ENCODE measurements at regions not wholly inside any gene's neighbourhood (a gene's known extent, or its start where the extent isn't known, plus 50 kb on each side); places are given as distances from the start of the nearest gene placed in this dataset.
"Not testable (repeated sequence)": the region's sequence is repeated elsewhere in the genome, so short reads cannot be mapped to it uniquely, and the experiment has no call there.

GRCh38 chr4:32658019-32658418 is 1937.8 kb downstream of the PCDH7 start:
- DNase-seq: no peak
- H3K27me3 Mint-ChIP-seq: no peaks in the 10 kb centered on the region
- no peak overlapping the region for H3K27ac Mint-ChIP-seq
- no peaks in the 10 kb centered on the region for H3K4me1 Mint-ChIP-seq
- no peak for ATAC-seq
- H3K36me3 Mint-ChIP-seq: no peaks in the 10 kb centered on the region
- CTCF ChIA-PET: no interaction called here
- H3K9me3 Mint-ChIP-seq (ENCODE audit: low read depth): peaks cover 16% of the 10 kb centered on the region
- no peak overlapping the region for H3K4me3 Mint-ChIP-seq

GRCh38 chr4:32661229-32661628 is 1941.1 kb downstream of the PCDH7 start:
- Mint-ChIP-seq H3K4me3 (no peak overlapping the region), H3K27ac (no peak overlapping the region), H3K36me3 (no peaks in the 10 kb centered on the region), H3K9me3 (ENCODE audit: low read depth) (peaks cover 16% of the 10 kb centered on the region), H3K4me1 (no peaks in the 10 kb centered on the region), H3K27me3 (no peaks in the 10 kb centered on the region)
- DNase-seq (no peak), ATAC-seq (no peak)
- CTCF ChIA-PET: no interaction called here

GRCh38 chr4:32662803-32663202 is 1942.6 kb downstream of the PCDH7 start:
- H3K36me3 Mint-ChIP-seq: no peaks in the 10 kb centered on the region
- no peak overlapping the region for H3K4me3 Mint-ChIP-seq
- DNase-seq (no peak), ATAC-seq (no peak)
- no peak overlapping the region for H3K27ac Mint-ChIP-seq
- H3K27me3 Mint-ChIP-seq: no peaks in the 10 kb centered on the region
- H3K9me3 Mint-ChIP-seq (ENCODE audit: low read depth): peaks cover 8% of the 10 kb centered on the region
- H3K4me1 Mint-ChIP-seq: no peaks in the 10 kb centered on the region
- CTCF ChIA-PET: no interaction called here

- no peaks in the 10 kb centered on the region for H3K27me3 Mint-ChIP-seq
- H3K36me3 Mint-ChIP-seq: no peaks in the 10 kb centered on the region
- DNase-seq (no peak), ATAC-seq (no peak)
- no peak overlapping the region for H3K4me3 Mint-ChIP-seq
- CTCF ChIA-PET: no interaction called here
- peaks cover 5% of the 10 kb centered on the region for H3K9me3 Mint-ChIP-seq (ENCODE audit: low read depth)
- no peak overlapping the region for H3K27ac Mint-ChIP-seq
- H3K4me1 Mint-ChIP-seq: no peaks in the 10 kb centered on the region
Observed at GRCh38 chr4:32672359-32672758, 1952.2 kb downstream of the PCDH7 start.

- peaks cover 13% of the 10 kb centered on the region for H3K9me3 Mint-ChIP-seq (ENCODE audit: low read depth)
- H3K36me3 Mint-ChIP-seq: peaks cover 1% of the 10 kb centered on the region
- ATAC-seq (no peak), DNase-seq (no peak)
- CTCF ChIA-PET: no interaction called here
- no peaks in the 10 kb centered on the region for H3K4me1 Mint-ChIP-seq
- H3K27ac Mint-ChIP-seq: no peak overlapping the region
- H3K4me3 Mint-ChIP-seq: no peak overlapping the region
- no peaks in the 10 kb centered on the region for H3K27me3 Mint-ChIP-seq
Observed at GRCh38 chr4:32680946-32681345, 1960.8 kb downstream of the PCDH7 start.

- no peaks in the 10 kb centered on the region for H3K4me1 Mint-ChIP-seq
Observed at GRCh38 chr4:32684160-32684559, 1964.0 kb downstream of the PCDH7 start.

GRCh38 chr4:32686123-32686522 is 1966.0 kb downstream of the PCDH7 start:
- Mint-ChIP-seq H3K27ac (no peak overlapping the region), H3K36me3 (peaks cover 1% of the 10 kb centered on the region), H3K4me3 (no peak overlapping the region), H3K27me3 (no peaks in the 10 kb centered on the region), H3K4me1 (no peaks in the 10 kb centered on the region), H3K9me3 (ENCODE audit: low read depth) (peaks cover 5% of the 10 kb centered on the region)
- DNase-seq: no peak
- no peak for ATAC-seq
- CTCF ChIA-PET: no interaction called here

More at GRCh38 chr4:32684160-32684559, 1964.0 kb downstream of the PCDH7 start:
- Mint-ChIP-seq H3K9me3 (ENCODE audit: low read depth) (peaks cover 10% of the 10 kb centered on the region), H3K36me3 (peaks cover 1% of the 10 kb centered on the region), H3K4me3 (no peak overlapping the region), H3K27me3 (no peaks in the 10 kb centered on the region), H3K27ac (no peak overlapping the region)
- ATAC-seq: no peak
- DNase-seq: no peak
- CTCF ChIA-PET: interaction anchor here (0.6 kb wide), 1 partner anchor 1576 kb away, joined by 4 read pairs; no protein-coding TSS in a partner anchor

GRCh38 chr4:32689518-32689917 is 1969.3 kb downstream of the PCDH7 start:
- Mint-ChIP-seq H3K36me3 (no peaks in the 10 kb centered on the region), H3K27ac (no peak overlapping the region), H3K4me3 (no peak overlapping the region), H3K27me3 (no peaks in the 10 kb centered on the region), H3K9me3 (ENCODE audit: low read depth) (peaks cover 11% of the 10 kb centered on the region), H3K4me1 (no peaks in the 10 kb centered on the region)
- no peak for ATAC-seq
- DNase-seq: no peak
- CTCF ChIA-PET: no interaction called here

GRCh38 chr4:32697281-32697814 is 1977.2 kb downstream of the PCDH7 start:
- no peak overlapping the region for H3K27ac Mint-ChIP-seq
- no peaks in the 10 kb centered on the region for H3K27me3 Mint-ChIP-seq
- no peak for ATAC-seq
- DNase-seq: no peak
- no peak overlapping the region for H3K4me3 Mint-ChIP-seq
- peaks cover 14% of the 10 kb centered on the region for H3K9me3 Mint-ChIP-seq (ENCODE audit: low read depth)
- H3K36me3 Mint-ChIP-seq: no peaks in the 10 kb centered on the region
- CTCF ChIA-PET: no interaction called here
- no peaks in the 10 kb centered on the region for H3K4me1 Mint-ChIP-seq

- Mint-ChIP-seq H3K27me3 (no peaks in the 10 kb centered on the region), H3K4me1 (no peaks in the 10 kb centered on the region), H3K4me3 (no peak overlapping the region), H3K36me3 (no peaks in the 10 kb centered on the region), H3K9me3 (ENCODE audit: low read depth) (peaks cover 3% of the 10 kb centered on the region), H3K27ac (no peak overlapping the region)
- CTCF ChIA-PET: no interaction called here
- no peak for DNase-seq
- no peak for ATAC-seq
Observed at GRCh38 chr4:32700838-32701237, 1980.7 kb downstream of the PCDH7 start.

GRCh38 chr4:32706893-32707292 is 1986.7 kb downstream of the PCDH7 start:
- Mint-ChIP-seq H3K4me1 (no peaks in the 10 kb centered on the region), H3K9me3 (ENCODE audit: low read depth) (peaks cover 9% of the 10 kb centered on the region), H3K36me3 (no peaks in the 10 kb centered on the region), H3K27ac (no peak overlapping the region), H3K27me3 (no peaks in the 10 kb centered on the region), H3K4me3 (no peak overlapping the region)
- CTCF ChIA-PET: no interaction called here
- ATAC-seq (no peak), DNase-seq (no peak)

- ATAC-seq; CTCF ChIA-PET; DNase-seq; H3K36me3 Mint-ChIP-seq; H3K4me1 Mint-ChIP-seq; H3K27ac Mint-ChIP-seq; H3K4me3 Mint-ChIP-seq; H3K9me3 Mint-ChIP-seq (ENCODE audit: low read depth); H3K27me3 Mint-ChIP-seq: not testable (repeated sequence)
Observed at GRCh38 chr4:32716090-32716620, 1996.0 kb downstream of the PCDH7 start.

- no peak overlapping the region for H3K4me3 Mint-ChIP-seq
- H3K27ac Mint-ChIP-seq: no peak overlapping the region
- ATAC-seq: no peak
- no peaks in the 10 kb centered on the region for H3K4me1 Mint-ChIP-seq
- no peaks in the 10 kb centered on the region for H3K36me3 Mint-ChIP-seq
- peaks cover 9% of the 10 kb centered on the region for H3K9me3 Mint-ChIP-seq (ENCODE audit: low read depth)
- DNase-seq: no peak
- CTCF ChIA-PET: no interaction called here
- no peaks in the 10 kb centered on the region for H3K27me3 Mint-ChIP-seq
Observed at GRCh38 chr4:32735856-32736590, 2015.9 kb downstream of the PCDH7 start.

- no peak overlapping the region for H3K27ac Mint-ChIP-seq
- H3K36me3 Mint-ChIP-seq: no peaks in the 10 kb centered on the region
- DNase-seq: no peak
- H3K4me3 Mint-ChIP-seq: no peak overlapping the region
- no peak for ATAC-seq
- H3K9me3 Mint-ChIP-seq (ENCODE audit: low read depth): peaks cover 7% of the 10 kb centered on the region
- CTCF ChIA-PET: no interaction called here
- H3K4me1 Mint-ChIP-seq: no peaks in the 10 kb centered on the region
- H3K27me3 Mint-ChIP-seq: no peaks in the 10 kb centered on the region
Observed at GRCh38 chr4:32744211-32744610, 2024.0 kb downstream of the PCDH7 start.
